ENCODE measurements at regions not wholly inside any gene's neighbourhood (a gene's known extent, or its start where the extent isn't known, plus 50 kb on each side); places are given as distances from the start of the nearest gene placed in this dataset.
"Not testable (repeated sequence)": the region's sequence is repeated elsewhere in the genome, so short reads cannot be mapped to it uniquely, and the experiment has no call there.

- DNase-seq (no peak), ATAC-seq (ENCODE audit: low read depth) (no peak)
- Mint-ChIP-seq H3K4me3 (no peak overlapping the region), H3K9me3 (no peaks in the 10 kb centered on the region), H3K36me3 (no peaks in the 10 kb centered on the region), H3K27ac (no peak overlapping the region), H3K4me1 (no peaks in the 10 kb centered on the region), H3K27me3 (peaks cover 6% of the 10 kb centered on the region)
- POLR2A ChIA-PET, result no interaction called here
Observed at GRCh38 chr3:124364317-124365020, 365.8 kb upstream of the UMPS start.

GRCh38 chr3:124366655-124367054 lies 363.6 kb upstream of the UMPS start:
- ATAC-seq (ENCODE audit: low read depth); H3K27ac Mint-ChIP-seq; H3K4me3 Mint-ChIP-seq: not testable (repeated sequence)

GRCh38 chr3:124372775-124373174 lies 357.5 kb upstream of the UMPS start:
- H3K9me3 Mint-ChIP-seq, result no peaks in the 10 kb centered on the region
- H3K4me3 Mint-ChIP-seq, result no peak overlapping the region
- H3K4me1 Mint-ChIP-seq, result no peaks in the 10 kb centered on the region
- H3K27ac Mint-ChIP-seq, result no peak overlapping the region
- ATAC-seq (ENCODE audit: low read depth), result no peak
- DNase-seq, result no peak
- H3K27me3 Mint-ChIP-seq, result peaks cover 12% of the 10 kb centered on the region
- POLR2A ChIA-PET, result no interaction called here
- no peaks in the 10 kb centered on the region for H3K36me3 Mint-ChIP-seq

More at GRCh38 chr3:124366655-124367054, 363.6 kb upstream of the UMPS start:
- H3K4me1 Mint-ChIP-seq, H3K36me3 Mint-ChIP-seq, H3K9me3 Mint-ChIP-seq, H3K27me3 Mint-ChIP-seq, DNase-seq, POLR2A ChIA-PET: not testable (repeated sequence)

GRCh38 chr3:124373524-124373923 lies 356.7 kb upstream of the UMPS start:
- no peak for ATAC-seq (ENCODE audit: low read depth)
- Mint-ChIP-seq H3K9me3 (no peaks in the 10 kb centered on the region), H3K4me1 (no peaks in the 10 kb centered on the region), H3K36me3 (no peaks in the 10 kb centered on the region), H3K4me3 (no peak overlapping the region), H3K27me3 (peaks cover 16% of the 10 kb centered on the region), H3K27ac (no peak overlapping the region)
- POLR2A ChIA-PET, result no interaction called here
- DNase-seq, result no peak

GRCh38 chr3:124374583-124374982 lies 355.7 kb upstream of the UMPS start:
- H3K4me1 Mint-ChIP-seq, result no peaks in the 10 kb centered on the region
- POLR2A ChIA-PET, result no interaction called here
- no peak for ATAC-seq (ENCODE audit: low read depth)
- no peak overlapping the region for H3K4me3 Mint-ChIP-seq
- no peak for DNase-seq
- H3K9me3 Mint-ChIP-seq, result no peaks in the 10 kb centered on the region
- H3K27ac Mint-ChIP-seq, result no peak overlapping the region
- no peaks in the 10 kb centered on the region for H3K36me3 Mint-ChIP-seq
- peaks cover 16% of the 10 kb centered on the region for H3K27me3 Mint-ChIP-seq

GRCh38 chr3:124381575-124382333 lies 348.5 kb upstream of the UMPS start:
- H3K27ac Mint-ChIP-seq, result no peak overlapping the region
- POLR2A ChIA-PET, result no interaction called here

GRCh38 chr3:124383051-124383450 lies 347.2 kb upstream of the UMPS start:
- no peak overlapping the region for H3K4me3 Mint-ChIP-seq
- H3K27ac Mint-ChIP-seq, result no peak overlapping the region
- ATAC-seq (ENCODE audit: low read depth) (no peak), DNase-seq (no peak)
- no peaks in the 10 kb centered on the region for H3K4me1 Mint-ChIP-seq
- no peaks in the 10 kb centered on the region for H3K9me3 Mint-ChIP-seq
- peaks cover 28% of the 10 kb centered on the region for H3K27me3 Mint-ChIP-seq
- POLR2A ChIA-PET, result no interaction called here
- H3K36me3 Mint-ChIP-seq, result no peaks in the 10 kb centered on the region

More at GRCh38 chr3:124381575-124382333, 348.5 kb upstream of the UMPS start:
- no peaks in the 10 kb centered on the region for H3K4me1 Mint-ChIP-seq
- no peak overlapping the region for H3K4me3 Mint-ChIP-seq
- peaks cover 26% of the 10 kb centered on the region for H3K27me3 Mint-ChIP-seq
- ATAC-seq (ENCODE audit: low read depth) (no peak), DNase-seq (no peak)
- no peaks in the 10 kb centered on the region for H3K36me3 Mint-ChIP-seq
- H3K9me3 Mint-ChIP-seq, result no peaks in the 10 kb centered on the region

- Mint-ChIP-seq H3K4me1 (no peaks in the 10 kb centered on the region), H3K36me3 (no peaks in the 10 kb centered on the region), H3K9me3 (no peaks in the 10 kb centered on the region), H3K27ac (no peak overlapping the region), H3K27me3 (peaks cover 34% of the 10 kb centered on the region), H3K4me3 (no peak overlapping the region)
- DNase-seq (no peak), ATAC-seq (ENCODE audit: low read depth) (no peak)
- POLR2A ChIA-PET, result no interaction called here
Observed at GRCh38 chr3:124383846-124384466, 346.3 kb upstream of the UMPS start.

- Mint-ChIP-seq H3K9me3 (no peaks in the 10 kb centered on the region), H3K4me1 (no peaks in the 10 kb centered on the region), H3K36me3 (no peaks in the 10 kb centered on the region), H3K27me3 (peaks cover 36% of the 10 kb centered on the region), H3K4me3 (no peak overlapping the region), H3K27ac (no peak overlapping the region)
- ATAC-seq (ENCODE audit: low read depth), result no peak
- DNase-seq, result no peak
- POLR2A ChIA-PET, result no interaction called here
Observed at GRCh38 chr3:124384527-124384926, 345.7 kb upstream of the UMPS start.

- Mint-ChIP-seq H3K27ac (no peak overlapping the region), H3K36me3 (no peaks in the 10 kb centered on the region), H3K4me1 (no peaks in the 10 kb centered on the region), H3K4me3 (no peak overlapping the region), H3K9me3 (no peaks in the 10 kb centered on the region), H3K27me3 (peaks cover 33% of the 10 kb centered on the region)
- DNase-seq, result no peak
- no peak for ATAC-seq (ENCODE audit: low read depth)
- POLR2A ChIA-PET, result no interaction called here
Observed at GRCh38 chr3:124385996-124386395, 344.3 kb upstream of the UMPS start.

GRCh38 chr3:124386996-124387595 lies 343.2 kb upstream of the UMPS start:
- peaks cover 37% of the 10 kb centered on the region for H3K27me3 Mint-ChIP-seq

GRCh38 chr3:124391774-124392173 lies 338.5 kb upstream of the UMPS start:
- no peaks in the 10 kb centered on the region for H3K36me3 Mint-ChIP-seq
- no peak for DNase-seq
- H3K27me3 Mint-ChIP-seq, result peaks cover 35% of the 10 kb centered on the region
- no peak overlapping the region for H3K4me3 Mint-ChIP-seq
- no peaks in the 10 kb centered on the region for H3K4me1 Mint-ChIP-seq
- no peak for ATAC-seq (ENCODE audit: low read depth)
- no peak overlapping the region for H3K27ac Mint-ChIP-seq
- H3K9me3 Mint-ChIP-seq, result no peaks in the 10 kb centered on the region
- POLR2A ChIA-PET, result no interaction called here

More at GRCh38 chr3:124386996-124387595, 343.2 kb upstream of the UMPS start:
- DNase-seq (no peak), ATAC-seq (ENCODE audit: low read depth) (no peak)
- POLR2A ChIA-PET, result no interaction called here
- Mint-ChIP-seq H3K4me3 (no peak overlapping the region), H3K36me3 (no peaks in the 10 kb centered on the region), H3K27ac (no peak overlapping the region), H3K9me3 (no peaks in the 10 kb centered on the region), H3K4me1 (no peaks in the 10 kb centered on the region)

GRCh38 chr3:124393340-124393739 lies 336.9 kb upstream of the UMPS start:
- DNase-seq (no peak), ATAC-seq (ENCODE audit: low read depth) (no peak)
- no peak overlapping the region for H3K27ac Mint-ChIP-seq
- H3K4me3 Mint-ChIP-seq, result no peak overlapping the region
- POLR2A ChIA-PET, result no interaction called here
- no peaks in the 10 kb centered on the region for H3K4me1 Mint-ChIP-seq
- no peaks in the 10 kb centered on the region for H3K36me3 Mint-ChIP-seq
- no peaks in the 10 kb centered on the region for H3K9me3 Mint-ChIP-seq
- peaks cover 30% of the 10 kb centered on the region for H3K27me3 Mint-ChIP-seq
